HepG2 (cell line): ENCODE measurements at regions not wholly inside any gene's neighbourhood (a gene's known extent, or its start where the extent isn't known, plus 50 kb on each side); places are given as distances from the start of the nearest gene placed in this dataset.

Experiments used
- CBFB ChIP-seq: sonication (generic); formaldehyde crosslinking; IDR thresholded peaks from 2 replicates; pipeline ENCODE4 v1.4.0; 2020; ENCODE audit warnings: missing genetic modification reagents
- CBX5 ChIP-seq: sonication (generic); formaldehyde crosslinking; IDR thresholded peaks from 2 replicates; pipeline ENCODE4 v1.4.0; 2020; ENCODE audit warnings: missing genetic modification reagents, borderline replicate concordance
- CENPT ChIP-seq: sonication (generic); formaldehyde crosslinking; IDR thresholded peaks from 2 replicates; pipeline ENCODE4 v1.8.0; 2022; ENCODE audit warnings: low read depth, mild to moderate bottlenecking, moderate library complexity, missing genetic modification reagents
- DR1 ChIP-seq: sonication (generic); formaldehyde crosslinking; IDR thresholded peaks from 2 replicates; pipeline ENCODE4 v1.8.0; 2021; ENCODE audit warnings: mild to moderate bottlenecking, missing genetic modification reagents, inconsistent platforms
- FOXC1 ChIP-seq: sonication (generic); formaldehyde crosslinking; IDR thresholded peaks from 2 replicates; pipeline ENCODE4 v1.8.0; 2022; ENCODE audit warnings: mild to moderate bottlenecking, missing genetic modification reagents, borderline replicate concordance
- GLI4 ChIP-seq: sonication (generic); formaldehyde crosslinking; IDR thresholded peaks from 2 replicates; pipeline ENCODE4 v1.5.1; 2020; ENCODE audit warnings: missing genetic modification reagents, mild to moderate bottlenecking, moderate library complexity, borderline replicate concordance
- LCORL ChIP-seq, 2 experiments: fragments of 450-650 bp in 1 of 2; sonication (generic) in 1 of 2; formaldehyde crosslinking in 1 of 2; IDR thresholded peaks; 2 replicates each; pipeline versions ENCODE4 v1.5.0 to v1.6.1; 2017 to 2020; ENCODE audit warnings: antibody characterized with exemption in 1 of 2, missing genetic modification reagents in 1 of 2
- NBN ChIP-seq: fragments of 450-650 bp; conservative IDR thresholded peaks from 2 replicates; pipeline ENCODE4 v1.6.1; 2017
- NFE2 ChIP-seq: sonication (generic); formaldehyde crosslinking; IDR thresholded peaks from 2 replicates; pipeline ENCODE4 v1.4.0; 2020; ENCODE audit warnings: missing genetic modification reagents
- NR2F1 ChIP-seq, 2 experiments: fragments of 450-650 bp in 1 of 2; formaldehyde crosslinking in 1 of 2; IDR thresholded peaks; 2 replicates each; pipeline versions ENCODE4 v1.5.0 to v1.6.1; 2016 to 2020; ENCODE audit warnings: mild to moderate bottlenecking in 1 of 2, missing compliant biosample characterization in 1 of 2, missing genetic modification reagents in 1 of 2, moderate library complexity in 1 of 2
- SMC3 ChIP-seq: IDR thresholded peaks from 2 replicates; pipeline ENCODE4 v1.6.1; 2011; ENCODE audit warnings: low read length, improper control_type of control experiment
- TAF1 ChIP-seq: sonication (generic); formaldehyde crosslinking; IDR thresholded peaks from 2 replicates; pipeline ENCODE4 v1.4.0; 2020; ENCODE audit warnings: missing genetic modification reagents
- YY1 ChIP-seq: IDR thresholded peaks from 2 replicates; pipeline ENCODE4 v1.6.1; 2011; ENCODE audit warnings: low read length, low read depth, moderate library complexity, mild to moderate bottlenecking; ENCODE audit not compliant: insufficient read depth, insufficient replicate concordance
- ZBTB2 ChIP-seq: sonication (generic); formaldehyde crosslinking; IDR thresholded peaks from 2 replicates; pipeline ENCODE4 v1.8.0; 2022; ENCODE audit warnings: low read depth, missing genetic modification reagents
- ZFP36L2 ChIP-seq: sonication (generic); formaldehyde crosslinking; IDR thresholded peaks from 2 replicates; pipeline ENCODE4 v1.4.0; 2020; ENCODE audit warnings: missing genetic modification reagents
- ZKSCAN8 ChIP-seq: IDR thresholded peaks from 2 replicates; pipeline ENCODE4 v1.6.1; 2016; ENCODE audit warnings: borderline replicate concordance, missing genetic modification reagents, missing compliant biosample characterization
- ZMAT3 ChIP-seq: sonication (generic); formaldehyde crosslinking; conservative IDR thresholded peaks from 2 replicates; pipeline ENCODE4 v1.7.0; 2021; ENCODE audit warnings: missing genetic modification reagents
- ZNF101 ChIP-seq: sonication (generic); formaldehyde crosslinking; IDR thresholded peaks from 2 replicates; pipeline ENCODE4 v1.4.0; 2020; ENCODE audit warnings: mild to moderate bottlenecking, low read depth, missing genetic modification reagents, borderline replicate concordance
- ZNF230 ChIP-seq: sonication (generic); formaldehyde crosslinking; IDR thresholded peaks from 2 replicates; pipeline ENCODE4 v1.4.0; 2020; ENCODE audit warnings: mild to moderate bottlenecking, missing genetic modification reagents
- ZNF24 ChIP-seq: fragments of 450-650 bp; IDR thresholded peaks from 2 replicates; pipeline ENCODE4 v1.6.1; 2017; ENCODE audit warnings: antibody characterized with exemption, mild to moderate bottlenecking
- ZNF709 ChIP-seq: sonication (generic); formaldehyde crosslinking; IDR thresholded peaks from 2 replicates; pipeline ENCODE4 v1.5.0; 2020; ENCODE audit warnings: mild to moderate bottlenecking, missing genetic modification reagents
- ZZZ3 ChIP-seq: sonication (generic); formaldehyde crosslinking; IDR thresholded peaks from 2 replicates; pipeline ENCODE4 v1.4.0; 2020; ENCODE audit warnings: missing genetic modification reagents, mild to moderate bottlenecking, borderline replicate concordance
- TF ChIP-seq, protein P1 (sequence below): sonication (generic); formaldehyde crosslinking; IDR thresholded peaks from 2 replicates; pipeline ENCODE4 v1.8.1; 2022; ENCODE audit warnings: mild to moderate bottlenecking, missing genetic modification reagents
- TF ChIP-seq, protein P2 (sequence below): sonication (generic); formaldehyde crosslinking; IDR thresholded peaks from 2 replicates; pipeline ENCODE4 v1.4.0; 2020; ENCODE audit warnings: missing genetic modification reagents, mild to moderate bottlenecking, borderline replicate concordance
- TF ChIP-seq, protein P3 (sequence below): sonication (generic); IDR thresholded peaks from 2 replicates; pipeline ENCODE4 v1.6.1; 2016; ENCODE audit warnings: low read depth, borderline replicate concordance

- TF ChIP-seq ZFP36L2 (no peak), DR1 (CRISPR knock-in tag) (no peak), ZNF709 (CRISPR knock-in tag) (no peak), NBN (no peak), CBX5 (CRISPR knock-in tag) (peak; percentile 32; the same call in 1 of the 2 replicates), GLI4 (no peak), ZNF101 (CRISPR knock-in tag) (no peak), TAF1 (CRISPR knock-in tag) (no peak), LCORL (IDR thresholded peaks at IDR 0.05) (no peak), LCORL (CRISPR knock-in tag; IDR thresholded peaks at IDR 0.05) (no peak), ZBTB2 (no peak), CENPT (CRISPR knock-in tag) (no peak), NFE2 (CRISPR knock-in tag) (peak; percentile 80; the same call in 1 of the 2 replicates), ZNF230 (CRISPR knock-in tag) (no peak), ZKSCAN8 (no peak), ZMAT3 (CRISPR knock-in tag) (no peak), ZNF24 (no peak), YY1 (no peak), CBFB (no peak), ZZZ3 (CRISPR knock-in tag) (no peak), FOXC1 (CRISPR knock-in tag) (no peak), NR2F1 (CRISPR knock-in tag; IDR thresholded peaks at IDR 0.05) (no peak), SMC3 (peak; percentile 40; the same call in 1 of the 2 replicates)
- TF ChIP-seq, protein P1, sequence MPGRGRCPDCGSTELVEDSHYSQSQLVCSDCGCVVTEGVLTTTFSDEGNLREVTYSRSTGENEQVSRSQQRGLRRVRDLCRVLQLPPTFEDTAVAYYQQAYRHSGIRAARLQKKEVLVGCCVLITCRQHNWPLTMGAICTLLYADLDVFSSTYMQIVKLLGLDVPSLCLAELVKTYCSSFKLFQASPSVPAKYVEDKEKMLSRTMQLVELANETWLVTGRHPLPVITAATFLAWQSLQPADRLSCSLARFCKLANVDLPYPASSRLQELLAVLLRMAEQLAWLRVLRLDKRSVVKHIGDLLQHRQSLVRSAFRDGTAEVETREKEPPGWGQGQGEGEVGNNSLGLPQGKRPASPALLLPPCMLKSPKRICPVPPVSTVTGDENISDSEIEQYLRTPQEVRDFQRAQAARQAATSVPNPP (CRISPR knock-in tag): no peak
- TF ChIP-seq, protein P2, sequence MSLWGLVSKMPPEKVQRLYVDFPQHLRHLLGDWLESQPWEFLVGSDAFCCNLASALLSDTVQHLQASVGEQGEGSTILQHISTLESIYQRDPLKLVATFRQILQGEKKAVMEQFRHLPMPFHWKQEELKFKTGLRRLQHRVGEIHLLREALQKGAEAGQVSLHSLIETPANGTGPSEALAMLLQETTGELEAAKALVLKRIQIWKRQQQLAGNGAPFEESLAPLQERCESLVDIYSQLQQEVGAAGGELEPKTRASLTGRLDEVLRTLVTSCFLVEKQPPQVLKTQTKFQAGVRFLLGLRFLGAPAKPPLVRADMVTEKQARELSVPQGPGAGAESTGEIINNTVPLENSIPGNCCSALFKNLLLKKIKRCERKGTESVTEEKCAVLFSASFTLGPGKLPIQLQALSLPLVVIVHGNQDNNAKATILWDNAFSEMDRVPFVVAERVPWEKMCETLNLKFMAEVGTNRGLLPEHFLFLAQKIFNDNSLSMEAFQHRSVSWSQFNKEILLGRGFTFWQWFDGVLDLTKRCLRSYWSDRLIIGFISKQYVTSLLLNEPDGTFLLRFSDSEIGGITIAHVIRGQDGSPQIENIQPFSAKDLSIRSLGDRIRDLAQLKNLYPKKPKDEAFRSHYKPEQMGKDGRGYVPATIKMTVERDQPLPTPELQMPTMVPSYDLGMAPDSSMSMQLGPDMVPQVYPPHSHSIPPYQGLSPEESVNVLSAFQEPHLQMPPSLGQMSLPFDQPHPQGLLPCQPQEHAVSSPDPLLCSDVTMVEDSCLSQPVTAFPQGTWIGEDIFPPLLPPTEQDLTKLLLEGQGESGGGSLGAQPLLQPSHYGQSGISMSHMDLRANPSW: no peak
- TF ChIP-seq, protein P3, sequence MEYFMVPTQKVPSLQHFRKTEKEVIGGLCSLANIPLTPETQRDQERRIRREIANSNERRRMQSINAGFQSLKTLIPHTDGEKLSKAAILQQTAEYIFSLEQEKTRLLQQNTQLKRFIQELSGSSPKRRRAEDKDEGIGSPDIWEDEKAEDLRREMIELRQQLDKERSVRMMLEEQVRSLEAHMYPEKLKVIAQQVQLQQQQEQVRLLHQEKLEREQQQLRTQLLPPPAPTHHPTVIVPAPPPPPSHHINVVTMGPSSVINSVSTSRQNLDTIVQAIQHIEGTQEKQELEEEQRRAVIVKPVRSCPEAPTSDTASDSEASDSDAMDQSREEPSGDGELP: no peak
Observed at GRCh38 chr6:37099442-37099841, 70.5 kb upstream of the PIM1 start (continued).
